Ovary (tissue), 7 donors: ENCODE measurements at regions not wholly inside any gene's neighbourhood (a gene's known extent, or its start where the extent isn't known, plus 50 kb on each side); places are given as distances from the start of the nearest gene placed in this dataset.
"Not testable (repeated sequence)": the region's sequence is repeated elsewhere in the genome, so short reads cannot be mapped to it uniquely, and the experiment has no call there.

ENCODE experiments used
- DNase-seq, 5 donors: peaks; one replicate each; pipeline ENCODE4 v3.0.0-alpha.2; 2019 to 2020
- H3K27ac ChIP-seq, 2 donors: fragments of 200-600 bp; one replicate each; pipeline versions ENCODE4 v1.5.1 to v1.8.0; 2019 to 2022
- H3K27me3 ChIP-seq: fragments of 200-600 bp; one replicate; pipeline ENCODE4 v1.8.0; 2022
- H3K36me3 ChIP-seq: fragments of 200-600 bp; sonication (generic); one replicate; pipeline ENCODE4 v1.5.1; 2019
- H3K4me1 ChIP-seq: one replicate; pipeline ENCODE4 v1.8.1; 2013; ENCODE audit warnings: mild to moderate bottlenecking, moderate library complexity; ENCODE audit not compliant: insufficient read depth
- H3K4me3 ChIP-seq: fragments of 200-600 bp; sonication (generic); one replicate; pipeline ENCODE4 v1.5.1; 2017
- H3K9me3 ChIP-seq, 2 donors: fragments of 200-600 bp in 1 of 2; sonication (generic) in 1 of 2; one replicate each; pipeline versions ENCODE4 v1.5.1 to v1.8.1; 2013 to 2019; ENCODE audit warnings: mild to moderate bottlenecking in 1 of 2, moderate library complexity in 1 of 2
- EP300 ChIP-seq: sonication (generic); formaldehyde crosslinking; IDR thresholded peaks from one replicate; pipeline ENCODE4 v1.6.1; 2017; ENCODE audit warnings: antibody characterized with exemption
- POLR2A ChIP-seq: fragments of 450-650 bp; IDR thresholded peaks from one replicate; pipeline ENCODE4 v1.6.1; 2017; ENCODE audit warnings: antibody characterized with exemption, mild to moderate bottlenecking, moderate library complexity
- WGBS, 3 donors: extraction: QIAGEN DNeasy Blood & Tissue Kit in 1 of 3; methylation state at CpG; one replicate each; pipeline versions ENCODE4 v1.1.5 to v1.1.7; 2013 to 2017; 5-methylcytosine and 5-hydroxymethylcytosine counted together
- intact Hi-C, 4 donors: fragments of 100-400 bp; cut with DNase I; formaldehyde crosslinking; loops; one replicate each; pipeline versions ENCODE4 v1.11.0 to v1.15.1; 2022 to 2023
- TF ChIP-seq, protein P1 (sequence below), 3 donors: fragments of 450-650 bp in 2 of 3; fragments of 200-600 bp in 1 of 3; IDR thresholded peaks; one replicate each; pipeline versions ENCODE4 v1.5.1 to v1.8.0; 2016 to 2022; ENCODE audit warnings: antibody characterized with exemption in 3 of 3, mild to moderate bottlenecking in 1 of 3
- donor health status: DM: no; HTN: no; CAD: no; lungs with moderate emphysema.
- donor health status: DM: no; HTN: no; CAD: no.
- donor health status: Bipolar disorder and iron deficiency.
- donor health status: DM: no; HTN: no; CAD: no.
- donor health status: DM: yes; HTN: yes; CAD: no.

DNA sequence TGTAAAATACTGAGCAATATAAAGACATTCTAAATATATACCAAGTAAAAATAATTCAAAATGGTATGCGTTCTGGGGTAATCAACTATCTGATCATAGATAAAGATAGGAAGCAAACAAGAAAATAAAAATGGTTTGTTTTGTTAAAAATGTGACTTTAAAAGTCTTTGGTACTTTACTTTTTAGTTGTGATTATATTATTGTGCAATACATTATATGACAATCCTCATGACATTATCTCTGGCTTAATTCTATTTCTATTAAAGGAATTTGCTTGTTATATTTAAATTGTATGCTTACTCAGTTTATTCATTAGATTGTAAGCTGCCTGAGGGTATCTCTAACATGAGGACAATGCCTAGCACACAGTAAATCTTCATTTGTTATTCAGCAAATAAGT is 477.9 kb downstream of the TMEM38B start:
- intact Hi-C loops: no loop called here
- no peaks in the 10 kb centered on the region for H3K4me1 ChIP-seq
- no peak for TF ChIP-seq EP300
- TF ChIP-seq, protein P1, sequence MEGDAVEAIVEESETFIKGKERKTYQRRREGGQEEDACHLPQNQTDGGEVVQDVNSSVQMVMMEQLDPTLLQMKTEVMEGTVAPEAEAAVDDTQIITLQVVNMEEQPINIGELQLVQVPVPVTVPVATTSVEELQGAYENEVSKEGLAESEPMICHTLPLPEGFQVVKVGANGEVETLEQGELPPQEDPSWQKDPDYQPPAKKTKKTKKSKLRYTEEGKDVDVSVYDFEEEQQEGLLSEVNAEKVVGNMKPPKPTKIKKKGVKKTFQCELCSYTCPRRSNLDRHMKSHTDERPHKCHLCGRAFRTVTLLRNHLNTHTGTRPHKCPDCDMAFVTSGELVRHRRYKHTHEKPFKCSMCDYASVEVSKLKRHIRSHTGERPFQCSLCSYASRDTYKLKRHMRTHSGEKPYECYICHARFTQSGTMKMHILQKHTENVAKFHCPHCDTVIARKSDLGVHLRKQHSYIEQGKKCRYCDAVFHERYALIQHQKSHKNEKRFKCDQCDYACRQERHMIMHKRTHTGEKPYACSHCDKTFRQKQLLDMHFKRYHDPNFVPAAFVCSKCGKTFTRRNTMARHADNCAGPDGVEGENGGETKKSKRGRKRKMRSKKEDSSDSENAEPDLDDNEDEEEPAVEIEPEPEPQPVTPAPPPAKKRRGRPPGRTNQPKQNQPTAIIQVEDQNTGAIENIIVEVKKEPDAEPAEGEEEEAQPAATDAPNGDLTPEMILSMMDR (IDR thresholded peaks at IDR 0.05): no peak
- TF ChIP-seq POLR2A: no peak
- H3K4me3 ChIP-seq: no peak overlapping the region
- no peaks in the 10 kb centered on the region for H3K36me3 ChIP-seq
- H3K27me3 ChIP-seq: no peaks in the 10 kb centered on the region
- WGBS, 3 donors: 72 to 79% (median 79%) methylated on average over 1 of the region's 1 CpG
- no peak for DNase-seq
- no peak overlapping the region for H3K27ac ChIP-seq
- H3K9me3 ChIP-seq: no peaks in the 10 kb centered on the region

DNA sequence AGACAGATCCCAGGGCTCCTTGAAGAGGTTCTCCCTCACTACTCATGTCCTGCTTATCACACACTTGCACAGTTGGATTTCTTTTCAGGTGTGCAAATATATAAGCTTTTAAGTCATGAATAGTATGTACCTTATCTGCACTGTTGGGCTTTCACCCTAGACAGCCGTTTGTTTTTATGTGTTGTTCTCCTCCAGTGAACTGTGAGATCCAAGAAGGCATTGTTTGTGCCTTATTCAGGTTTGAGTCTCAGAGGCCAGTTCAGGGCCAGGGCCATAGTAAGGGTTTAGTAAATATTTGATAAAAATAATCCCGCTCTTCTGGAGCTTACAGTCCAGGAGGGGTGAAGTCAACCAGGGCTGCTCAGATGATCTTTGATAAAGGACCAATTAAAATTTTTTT is 480.0 kb downstream of the TMEM38B start:
- Histone ChIP-seq H3K9me3 (no peaks in the 10 kb centered on the region), H3K36me3 (no peaks in the 10 kb centered on the region), H3K4me1 (no peaks in the 10 kb centered on the region), H3K4me3 (no peak overlapping the region), H3K27me3 (no peaks in the 10 kb centered on the region), H3K27ac (no peak overlapping the region)
- WGBS, 3 donors: 39 to 60% (median 51%) methylated on average over 2 of the region's 2 CpGs
- no peak for DNase-seq
- intact Hi-C loops: no loop called here
- TF ChIP-seq POLR2A (no peak), EP300 (no peak)

DNA sequence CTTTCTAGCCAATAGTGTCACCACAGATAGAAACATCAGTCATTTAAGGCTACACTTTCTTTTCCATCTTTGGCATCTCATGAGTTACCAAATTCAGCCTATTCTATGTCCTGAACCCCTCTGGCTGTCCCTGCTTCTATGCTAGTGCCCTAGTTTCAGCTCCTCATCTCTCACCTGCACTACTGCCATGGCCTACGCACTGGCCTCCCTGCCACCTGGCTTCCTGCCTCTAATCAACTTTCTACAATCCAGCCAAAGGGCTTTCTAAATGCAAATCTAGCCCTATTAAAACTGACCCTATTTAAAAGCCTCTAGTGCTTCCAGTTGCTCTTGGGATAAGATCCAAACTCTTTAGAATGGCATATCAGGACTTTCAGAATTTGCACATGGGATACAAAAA is 482.9 kb downstream of the TMEM38B start:
- no peak overlapping the region for H3K4me3 ChIP-seq
- H3K27me3 ChIP-seq: no peaks in the 10 kb centered on the region
- no peak overlapping the region for H3K27ac ChIP-seq
- H3K9me3 ChIP-seq: no peaks in the 10 kb centered on the region
- no peaks in the 10 kb centered on the region for H3K4me1 ChIP-seq
- intact Hi-C loops: no loop called here
- no peak for DNase-seq
- WGBS, 3 donors: 95 to 97% (median 96%) methylated on average over 1 of the region's 1 CpG
- H3K36me3 ChIP-seq: no peaks in the 10 kb centered on the region
- TF ChIP-seq EP300: no peak
- TF ChIP-seq, protein P1 (IDR thresholded peaks at IDR 0.05): no peak
- TF ChIP-seq POLR2A: no peak

DNA sequence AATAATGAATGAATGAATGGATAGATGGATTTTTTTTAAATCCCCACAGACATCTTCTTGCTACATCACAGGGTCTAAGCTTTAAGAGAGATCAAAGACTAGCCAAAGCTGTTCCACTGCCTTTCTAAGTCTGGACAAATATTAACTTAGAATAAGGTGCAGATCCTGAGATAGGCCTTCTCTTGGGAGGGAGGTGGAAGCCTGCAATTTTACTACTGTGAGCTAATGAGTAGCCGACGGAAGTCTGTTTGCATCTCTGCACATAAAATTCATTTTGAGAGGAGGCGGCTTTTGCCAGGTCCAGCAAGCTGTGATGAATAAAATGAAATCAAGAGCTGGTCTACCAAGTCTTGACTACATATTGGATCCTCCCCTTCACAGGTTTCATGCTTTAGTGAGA is 484.9 kb downstream of the TMEM38B start:
- intact Hi-C loops: no loop called here
- Histone ChIP-seq H3K27me3 (no peaks in the 10 kb centered on the region), H3K4me1 (no peaks in the 10 kb centered on the region), H3K9me3 (no peaks in the 10 kb centered on the region), H3K27ac (no peak overlapping the region), H3K4me3 (no peak overlapping the region), H3K36me3 (no peaks in the 10 kb centered on the region)
- DNase-seq: no peak
- WGBS, 3 donors: 81 to 85% (median 81%) methylated on average over 3 of the region's 3 CpGs
- no peak for TF ChIP-seq POLR2A
- no peak for TF ChIP-seq EP300
- TF ChIP-seq, protein P1 (IDR thresholded peaks at IDR 0.05): no peak

DNA sequence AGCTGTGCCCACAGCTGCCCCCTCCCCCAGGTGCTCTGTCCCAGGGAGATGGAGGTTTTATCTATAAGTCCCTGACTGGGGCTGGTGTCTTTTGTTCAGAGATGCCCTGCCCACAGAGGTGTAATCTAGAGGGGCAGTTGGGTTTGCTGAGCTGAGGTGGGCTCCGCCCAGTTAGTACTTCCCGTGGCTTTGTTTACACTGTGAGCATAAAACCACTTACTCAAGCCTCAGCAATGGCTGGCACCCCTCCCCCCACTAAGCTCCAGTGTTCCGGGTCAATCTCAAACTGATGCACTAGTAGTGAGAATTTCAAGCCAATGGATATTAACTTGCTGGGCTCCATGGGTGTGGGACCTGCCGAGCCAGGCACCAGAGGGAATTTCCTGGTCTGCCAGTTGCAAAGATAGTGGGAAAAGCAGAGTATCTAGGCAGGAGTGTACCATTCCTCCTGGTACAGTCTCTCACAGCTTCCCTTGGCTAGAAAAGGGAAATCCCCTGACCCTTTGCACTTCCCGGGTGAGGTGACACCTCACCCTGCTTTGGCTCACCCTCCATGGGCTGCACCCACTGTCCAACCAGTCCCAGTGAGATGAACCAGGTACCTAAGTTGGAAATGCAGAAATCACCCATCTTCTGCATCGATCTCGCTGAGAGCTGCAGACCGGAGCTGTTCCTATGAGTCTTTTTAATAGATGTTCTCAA is 509.6 kb downstream of the TMEM38B start:
- H3K9me3 ChIP-seq, H3K27ac ChIP-seq, H3K27me3 ChIP-seq, H3K36me3 ChIP-seq, H3K4me3 ChIP-seq, DNase-seq, H3K4me1 ChIP-seq, intact Hi-C loops: not testable (repeated sequence)
- WGBS, 3 donors: 82 to 84% (median 84%) methylated on average over 8 of the region's 8 CpGs
